Skin of body (tissue), 1 donor: ENCODE measurements at regions not wholly inside any gene's neighbourhood (a gene's known extent, or its start where the extent isn't known, plus 50 kb on each side); places are given as distances from the start of the nearest gene placed in this dataset.
"Not testable (repeated sequence)": the region's sequence is repeated elsewhere in the genome, so short reads cannot be mapped to it uniquely, and the experiment has no call there.

Experiments used
- DNase-seq: peaks from one replicate; lab custom pipeline; 2025; lab: John Stamatoyannopoulos, UW

DNA sequence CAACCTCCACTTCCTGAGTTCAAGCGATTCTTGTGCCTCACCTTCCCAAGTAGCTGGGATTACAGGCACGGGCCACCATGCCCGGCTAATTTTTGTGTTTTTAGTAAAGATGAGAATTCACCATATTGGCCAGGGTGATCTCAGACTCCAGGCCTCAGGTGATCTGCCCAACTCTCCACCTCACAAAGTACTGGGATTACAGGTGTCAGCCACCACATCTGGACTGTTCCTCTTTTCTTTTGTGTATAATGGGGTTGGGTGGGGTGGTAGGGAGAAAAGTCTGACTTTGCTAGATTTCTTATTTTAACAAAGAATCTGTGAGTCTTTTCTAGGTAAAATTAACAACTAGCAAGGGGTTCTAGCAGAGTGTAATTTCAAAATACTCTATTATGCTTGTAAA, 92.7 kb upstream of the AMN1 start:
- DNase-seq: no peak

DNA sequence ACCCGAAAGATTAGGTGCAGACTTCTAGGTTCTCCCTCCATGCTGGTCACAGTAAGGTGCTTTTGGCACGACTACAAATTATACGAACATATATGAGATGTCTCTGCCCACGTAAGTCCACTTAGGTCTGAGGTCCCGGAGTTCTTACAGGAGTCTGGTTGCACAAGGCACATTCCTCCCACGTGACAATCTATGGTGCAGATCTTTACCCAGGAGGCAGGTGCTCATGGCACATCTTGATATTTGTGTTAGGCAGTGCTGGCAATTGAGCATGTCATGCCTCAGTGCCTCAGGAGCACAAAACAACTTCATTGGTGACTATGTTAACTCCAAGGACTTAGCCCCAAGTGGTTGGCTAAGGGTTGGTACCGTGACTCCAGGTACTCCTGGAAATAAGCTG, 92.0 kb upstream of the AMN1 start:
- DNase-seq: no peak

DNA sequence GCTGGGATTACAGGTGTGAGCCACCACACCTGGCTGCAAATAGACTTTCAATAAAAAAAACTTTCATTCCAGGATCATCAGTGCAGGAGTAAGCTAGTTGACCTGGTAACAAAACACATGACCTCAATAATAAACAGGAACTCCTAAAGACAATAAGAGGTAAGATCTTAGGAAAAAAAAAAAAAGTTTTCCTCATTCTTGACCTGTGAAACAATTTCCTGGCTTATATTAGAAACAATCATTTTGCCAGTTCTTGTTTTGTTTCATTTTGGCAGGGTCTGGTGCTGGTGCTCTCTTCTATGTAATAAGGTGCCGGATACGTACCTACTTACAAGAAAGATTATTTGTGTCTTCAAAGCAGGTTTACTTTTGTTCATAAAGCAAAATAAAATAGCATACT, 90.6 kb upstream of the AMN1 start:
- no peak for DNase-seq

DNA sequence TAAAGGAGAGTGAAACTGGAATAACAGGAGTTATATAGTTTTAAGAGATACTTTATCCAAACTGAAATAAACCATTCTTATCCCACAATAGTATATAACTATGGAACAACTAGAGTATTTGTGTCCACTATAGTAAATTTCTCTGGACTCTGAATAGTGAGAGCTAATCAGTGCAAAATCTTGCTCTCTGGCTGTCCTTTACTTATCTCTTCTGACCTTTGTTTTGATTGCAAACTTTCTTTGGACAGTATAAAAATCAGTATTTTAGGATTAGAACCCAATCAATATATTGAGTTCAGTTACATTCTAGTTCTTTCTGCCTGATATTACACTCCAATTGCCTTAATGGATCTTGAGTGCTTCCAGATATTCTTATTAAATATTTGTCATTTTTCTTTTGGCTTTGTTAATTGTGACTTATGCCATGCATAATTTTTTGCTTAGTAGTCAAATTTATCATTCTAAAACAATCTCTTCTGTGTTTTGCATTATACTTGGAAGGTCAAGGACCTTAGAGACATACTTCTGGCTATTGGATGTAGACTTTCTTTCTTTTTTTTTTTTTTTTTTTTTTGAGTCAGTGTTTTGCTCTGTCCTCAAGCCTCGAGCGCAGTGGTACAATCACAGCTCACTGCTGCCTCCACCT, 89.9 kb upstream of the AMN1 start:
- DNase-seq: no peak

DNA sequence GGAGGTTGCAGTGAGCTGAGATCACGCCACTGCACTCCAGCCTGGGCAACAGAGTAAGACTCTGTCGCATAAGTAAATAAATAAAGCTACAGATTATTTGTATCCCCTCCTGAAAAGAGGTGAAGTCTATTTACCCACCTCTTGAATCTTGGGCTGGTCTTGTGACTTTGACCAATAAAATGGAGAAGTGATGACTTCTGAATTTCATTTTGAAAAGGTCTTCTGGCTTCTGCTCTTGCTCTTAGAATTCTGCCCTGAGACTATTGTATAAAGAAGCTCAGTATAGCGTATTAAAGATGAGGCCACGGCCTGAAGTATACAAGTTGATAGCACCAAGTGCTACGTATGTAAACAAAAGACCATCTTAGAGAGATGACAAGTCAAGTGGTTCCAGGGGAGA, 88.3 kb upstream of the AMN1 start:
- no peak for DNase-seq

DNA sequence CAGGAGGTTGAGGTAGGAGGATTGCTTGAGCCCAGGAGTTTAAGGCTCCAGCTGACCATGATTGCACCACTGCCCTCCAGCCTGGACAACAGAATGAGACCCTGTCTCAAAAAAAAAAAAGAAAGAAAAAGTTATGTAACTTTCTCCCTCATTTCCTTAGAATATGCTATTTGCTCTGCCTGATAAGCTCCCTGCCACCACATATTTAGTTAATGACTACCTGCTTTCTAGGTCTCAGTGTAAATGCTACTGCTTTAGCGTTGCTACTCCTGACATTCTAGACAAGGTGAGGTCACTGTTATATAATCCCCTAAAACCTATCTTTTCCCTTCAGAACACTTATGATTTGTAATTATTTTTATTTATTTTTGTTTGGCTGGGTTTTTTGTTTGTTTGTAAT, 86.3 kb upstream of the AMN1 start:
- no peak for DNase-seq

DNA sequence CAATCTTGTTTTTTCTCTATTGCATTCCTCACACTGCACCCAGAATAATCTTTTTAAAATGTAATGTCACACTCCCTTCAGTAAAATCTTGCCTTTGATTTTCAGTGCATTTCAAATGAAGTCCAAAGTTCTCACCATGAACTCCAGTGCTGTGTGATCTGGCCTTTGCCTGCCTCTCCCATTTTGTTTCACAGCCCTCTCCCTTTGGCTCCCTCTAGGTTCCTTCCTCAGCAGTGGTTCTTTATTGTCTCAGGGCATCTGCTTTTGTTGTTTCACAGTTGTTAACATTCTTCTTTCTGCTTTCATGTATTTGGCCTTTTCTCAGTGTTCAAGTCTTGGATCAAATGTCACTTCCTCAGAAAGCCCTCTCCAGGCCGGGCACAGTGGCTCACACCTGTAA, 84.5 kb upstream of the AMN1 start:
- DNase-seq: no peak

DNA sequence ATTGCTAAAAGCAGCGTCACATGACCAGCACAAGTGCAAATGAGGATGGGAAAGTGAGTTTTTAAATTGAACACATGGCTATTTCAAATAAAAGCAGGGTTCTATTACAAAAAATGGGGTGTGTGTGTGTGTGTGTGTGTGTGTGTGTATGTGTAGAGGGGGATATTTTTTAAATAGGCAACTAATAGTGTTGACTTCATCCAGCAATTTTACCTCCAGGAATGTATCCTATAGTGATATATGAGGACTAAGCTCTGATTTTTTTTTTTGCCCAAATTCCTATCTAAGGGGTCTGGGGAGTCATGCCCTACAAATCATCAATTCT, 78.9 kb upstream of the AMN1 start:
- no peak for DNase-seq

DNA sequence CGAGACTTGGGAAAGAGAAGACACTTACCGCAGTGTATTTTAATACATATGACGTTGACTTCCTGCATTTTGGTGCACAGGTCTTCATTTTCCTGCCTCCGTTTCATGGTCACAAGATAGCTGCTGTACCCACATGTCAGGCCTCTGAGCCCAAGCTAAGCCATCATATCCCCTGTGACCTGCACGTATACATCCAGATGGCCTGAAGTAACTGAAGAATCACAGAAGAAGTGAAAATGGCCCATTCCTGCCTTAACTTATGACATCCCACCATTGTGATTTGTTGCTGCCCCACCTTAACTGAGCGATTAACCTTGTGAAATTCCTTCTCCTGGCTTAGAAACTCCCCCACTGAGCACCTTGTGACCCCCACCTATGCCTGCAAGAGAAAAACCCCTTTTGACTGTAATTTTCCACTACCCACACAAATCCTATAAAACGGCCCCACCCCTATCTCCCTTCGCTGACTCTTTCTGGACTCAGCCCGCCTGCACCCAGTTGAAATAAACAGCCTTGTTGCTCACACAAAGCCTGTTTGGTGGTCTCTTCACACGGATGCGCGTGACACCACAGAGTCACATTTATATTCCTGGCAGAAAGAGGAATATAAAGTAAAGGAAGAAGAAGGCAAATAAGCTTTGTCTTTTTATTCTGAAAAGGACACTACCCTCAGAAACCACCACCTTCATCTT, 78.4 kb upstream of the AMN1 start:
- DNase-seq: not testable (repeated sequence)

DNA sequence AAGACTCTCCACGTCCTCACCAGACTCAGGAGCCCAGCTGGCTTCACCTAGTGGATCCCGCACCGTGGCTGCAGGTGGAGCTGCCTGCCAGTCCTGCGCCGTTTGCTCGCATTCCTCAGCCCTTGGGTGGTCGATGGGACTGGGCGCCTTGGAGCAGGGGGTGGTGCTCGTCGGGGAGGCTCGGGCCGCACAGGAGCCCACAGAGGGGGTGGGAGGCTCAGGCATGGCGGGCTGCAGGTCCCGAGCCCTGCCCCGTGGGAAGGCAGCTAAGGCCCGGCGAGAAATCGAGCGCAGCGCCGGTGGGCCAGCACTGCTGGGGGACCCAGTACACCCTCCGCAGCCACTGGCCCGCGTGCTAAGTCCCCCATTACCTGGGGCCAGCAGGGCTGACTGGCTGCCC, 76.9 kb upstream of the AMN1 start:
- not testable (repeated sequence) for DNase-seq

DNA sequence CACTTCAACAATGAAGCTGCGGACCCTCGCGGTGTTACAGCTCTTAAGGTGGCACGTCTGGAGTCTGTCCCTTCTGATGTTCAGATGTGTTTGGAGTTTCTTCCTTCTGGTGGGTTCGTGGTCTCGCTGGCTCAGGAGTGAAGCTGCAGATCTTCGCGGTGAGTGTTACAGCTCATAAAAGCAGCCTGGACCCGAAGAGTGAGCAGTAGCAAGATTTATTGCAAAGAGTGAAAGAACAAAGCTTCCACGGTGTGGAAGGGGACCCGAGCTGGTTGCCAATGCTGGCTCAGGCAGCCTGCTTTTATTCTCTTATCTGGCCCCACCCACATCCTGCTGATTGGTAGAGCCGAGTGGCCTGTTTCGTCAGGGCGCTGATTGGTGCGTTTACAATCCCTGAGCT, 75.9 kb upstream of the AMN1 start:
- not testable (repeated sequence) for DNase-seq

DNA sequence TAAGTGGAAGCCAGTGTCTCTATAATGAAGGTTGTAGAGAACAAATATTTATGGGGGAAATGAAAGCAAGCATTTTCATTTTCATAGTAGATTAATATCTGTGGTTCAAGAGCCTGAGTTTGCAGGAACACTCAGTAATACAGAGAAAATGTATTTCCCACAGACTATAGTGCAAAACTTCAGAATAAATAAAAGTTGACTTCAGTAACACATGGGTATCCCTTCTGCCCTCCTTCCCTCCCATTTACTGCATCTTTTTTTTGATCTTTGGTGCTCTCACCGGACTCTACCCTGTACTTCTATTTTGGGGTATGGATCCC, 75.3 kb upstream of the AMN1 start:
- no peak for DNase-seq

DNA sequence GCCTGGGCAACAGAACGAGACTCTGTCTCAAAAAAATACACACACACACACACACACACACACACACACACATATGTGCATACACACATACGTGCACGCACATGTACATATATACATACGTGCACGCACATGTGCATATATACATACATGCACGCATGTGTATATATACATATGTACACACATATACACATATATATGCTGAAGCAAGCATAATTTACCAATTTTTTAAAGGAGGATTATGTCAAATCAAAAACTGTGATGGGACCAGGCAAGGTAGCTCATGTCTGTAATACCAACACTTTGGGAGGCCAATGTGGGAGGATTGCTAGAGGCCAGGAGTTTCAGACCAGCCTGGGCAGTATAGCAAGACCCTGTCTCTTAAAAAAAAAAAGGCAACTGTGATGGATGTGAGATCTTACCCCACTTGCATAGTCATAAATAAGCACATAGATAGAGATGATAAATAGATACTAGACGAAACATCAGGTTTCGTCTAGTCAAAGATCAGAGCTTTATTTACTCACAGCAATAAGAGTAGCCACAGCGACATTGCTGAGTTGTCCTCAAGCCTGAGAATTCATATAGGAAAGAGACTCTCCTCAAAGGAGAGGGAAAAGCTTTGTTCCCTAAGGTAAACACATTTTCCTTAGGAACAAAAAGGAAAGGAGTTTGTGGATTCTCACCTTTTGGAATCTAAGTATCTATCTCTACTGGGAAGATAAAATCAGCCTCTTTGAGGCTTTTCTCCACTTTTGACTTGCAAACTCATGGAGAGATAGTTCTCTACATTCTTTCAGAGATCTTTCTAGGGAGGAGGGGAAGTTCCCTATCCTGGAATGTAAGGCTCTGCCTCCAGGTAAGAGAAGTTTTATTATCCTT, 74.7 kb upstream of the AMN1 start:
- DNase-seq: no peak

DNA sequence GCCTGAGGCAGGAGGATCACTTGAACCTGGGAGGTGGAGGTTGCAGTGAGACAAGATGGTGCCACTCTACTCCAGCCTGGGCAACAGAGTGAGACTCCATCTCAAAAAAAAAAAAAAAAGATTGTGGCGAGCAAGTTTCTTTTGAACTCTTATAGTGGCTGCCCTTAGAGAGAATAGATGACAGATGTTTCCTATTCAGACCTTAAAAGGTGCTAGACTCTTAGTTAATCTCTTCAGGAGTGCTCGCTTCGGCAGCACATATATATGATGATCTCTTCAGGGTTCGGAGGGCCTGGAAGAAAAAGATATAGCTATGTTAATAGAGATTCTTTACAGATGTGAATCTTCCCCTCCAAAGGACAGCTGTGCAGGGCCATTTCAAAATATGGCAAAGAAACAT, 73.1 kb upstream of the AMN1 start:
- DNase-seq: no peak

DNA sequence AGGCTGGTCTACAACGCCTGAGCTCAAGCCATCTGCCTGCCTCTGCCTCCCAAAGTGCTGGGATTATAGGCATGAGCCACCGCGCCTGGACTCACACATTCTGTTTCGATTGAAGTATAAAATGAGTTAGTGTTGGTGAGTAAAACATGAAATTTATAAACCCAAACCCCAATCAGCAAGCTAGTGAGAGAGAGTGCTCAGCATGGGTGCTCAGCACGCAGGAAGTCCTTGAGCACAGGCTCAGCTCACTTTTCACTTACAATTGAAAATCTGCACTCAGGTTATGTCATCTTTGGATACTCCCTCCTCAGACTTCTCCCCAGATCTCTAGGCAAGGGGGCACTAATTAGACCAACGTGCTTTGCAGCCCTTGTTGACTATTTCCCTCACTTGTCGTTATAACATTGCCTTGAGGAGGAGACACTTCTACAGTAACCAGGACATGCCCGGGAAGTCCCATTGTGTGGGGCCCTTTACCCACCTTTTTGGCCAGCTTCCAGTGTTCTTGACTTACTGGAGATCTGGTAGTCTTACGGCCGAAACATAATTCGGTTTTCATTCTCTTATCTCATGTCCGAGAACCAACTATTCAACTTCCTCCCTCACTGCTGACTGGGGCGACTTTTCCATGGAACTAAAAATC, 68.5 kb upstream of the AMN1 start:
- DNase-seq: no peak

DNA sequence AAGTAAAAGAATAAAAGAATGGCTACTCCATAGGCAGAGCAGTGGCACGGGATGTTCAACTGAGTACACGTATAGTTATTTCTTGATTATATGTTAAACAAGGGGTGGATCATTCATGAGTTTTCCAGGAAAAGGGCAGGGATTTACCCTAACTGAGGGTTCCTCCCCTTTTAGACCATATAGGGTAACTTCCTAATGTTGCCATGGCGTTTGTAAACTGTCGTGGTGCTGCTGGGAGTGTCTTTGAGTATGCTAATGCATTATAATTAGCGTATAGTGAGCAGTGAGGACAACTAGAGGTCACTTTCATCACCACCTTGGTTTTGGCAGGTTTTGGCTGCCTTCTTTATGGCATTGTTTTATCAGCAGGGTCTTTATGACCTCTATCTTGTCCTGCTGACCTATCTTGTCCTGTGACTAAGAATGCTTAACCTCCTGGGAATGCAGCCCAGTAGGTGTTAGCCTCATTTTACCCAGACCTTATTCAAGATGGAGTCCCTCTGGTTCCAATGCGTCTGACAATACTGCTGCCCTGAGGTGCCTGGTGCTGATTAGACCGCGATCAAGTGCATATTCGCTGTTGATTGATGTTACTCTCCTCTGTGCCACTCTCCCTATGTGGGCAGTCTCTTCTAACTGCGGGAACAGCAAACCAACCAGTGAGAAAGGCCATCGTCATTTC, 67.6 kb upstream of the AMN1 start:
- DNase-seq: no peak

DNA sequence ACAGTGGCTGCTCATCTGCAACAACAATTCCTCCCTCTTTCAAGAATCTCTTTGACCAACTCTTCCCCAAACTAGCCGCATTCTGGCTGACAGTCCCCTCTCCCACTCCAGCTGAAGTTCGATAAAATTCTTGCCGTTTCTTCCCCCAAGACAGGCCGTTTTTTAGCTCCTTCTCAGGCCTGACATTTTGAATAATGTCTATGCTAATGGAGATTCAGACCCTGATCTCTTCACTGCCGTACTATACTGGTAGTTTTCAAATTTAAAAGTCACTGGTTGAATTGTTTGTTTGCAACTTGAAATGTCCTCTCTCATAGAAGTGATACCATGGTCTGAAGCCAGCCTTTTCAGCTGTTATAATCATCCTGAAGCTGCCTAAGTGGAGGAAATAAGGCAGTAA, 65.9 kb upstream of the AMN1 start:
- no peak for DNase-seq

DNA sequence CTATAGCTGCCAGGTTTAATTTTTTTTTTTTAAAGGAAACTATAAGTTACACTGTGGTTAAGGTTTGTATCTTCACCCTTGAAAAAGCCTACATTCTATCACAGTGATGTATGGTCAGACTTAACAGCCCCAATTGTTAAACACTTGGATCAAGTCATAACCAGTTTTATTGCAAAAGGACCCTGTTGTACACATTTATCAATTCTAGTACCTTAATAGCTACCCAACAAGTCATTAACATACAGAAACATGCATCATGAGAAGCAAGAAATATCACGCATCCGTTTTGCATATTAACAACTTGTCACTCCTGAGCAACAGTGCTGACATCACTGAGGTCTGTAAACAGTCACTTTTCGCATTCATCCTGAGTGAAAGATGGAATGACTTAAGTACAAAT, 62.4 kb upstream of the AMN1 start:
- not testable (repeated sequence) for DNase-seq

DNA sequence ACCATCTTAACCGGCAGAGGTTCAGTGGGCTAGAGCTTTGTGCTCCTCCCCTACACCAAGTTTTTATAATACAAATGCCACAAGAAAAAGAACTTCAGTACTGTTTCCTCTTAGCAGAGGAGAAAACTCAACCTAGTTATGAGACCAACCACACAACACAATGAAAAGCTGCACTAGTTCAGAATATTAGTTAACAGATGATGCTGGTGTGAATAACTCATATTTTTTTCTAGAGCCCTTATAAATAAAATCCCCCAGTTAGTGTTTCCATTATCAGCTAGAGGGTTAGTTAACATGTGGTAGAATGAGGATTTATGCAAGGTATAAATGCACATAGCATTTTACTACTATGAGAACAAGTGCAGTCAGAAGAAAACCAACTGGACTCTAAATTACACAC, 61.9 kb upstream of the AMN1 start:
- no peak for DNase-seq

DNA sequence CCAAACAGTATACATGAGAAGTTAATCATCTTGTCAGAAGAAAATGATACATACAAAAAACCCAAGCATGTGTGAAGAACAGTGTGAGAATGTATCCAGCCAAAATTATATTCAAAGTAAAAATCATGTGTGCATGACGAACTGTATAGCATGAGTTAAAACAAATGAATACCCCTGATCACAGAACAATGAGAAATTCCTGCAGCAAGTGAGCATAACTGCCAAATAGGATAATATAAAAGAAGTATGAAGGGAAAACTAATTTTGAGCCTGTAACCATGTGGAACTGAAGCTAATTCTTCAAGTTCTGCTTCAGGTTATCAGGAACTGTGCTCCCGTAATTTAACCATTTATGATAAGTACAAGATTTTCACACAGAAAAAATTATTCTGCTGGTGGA, 56.5 kb upstream of the AMN1 start:
- no peak for DNase-seq

DNA sequence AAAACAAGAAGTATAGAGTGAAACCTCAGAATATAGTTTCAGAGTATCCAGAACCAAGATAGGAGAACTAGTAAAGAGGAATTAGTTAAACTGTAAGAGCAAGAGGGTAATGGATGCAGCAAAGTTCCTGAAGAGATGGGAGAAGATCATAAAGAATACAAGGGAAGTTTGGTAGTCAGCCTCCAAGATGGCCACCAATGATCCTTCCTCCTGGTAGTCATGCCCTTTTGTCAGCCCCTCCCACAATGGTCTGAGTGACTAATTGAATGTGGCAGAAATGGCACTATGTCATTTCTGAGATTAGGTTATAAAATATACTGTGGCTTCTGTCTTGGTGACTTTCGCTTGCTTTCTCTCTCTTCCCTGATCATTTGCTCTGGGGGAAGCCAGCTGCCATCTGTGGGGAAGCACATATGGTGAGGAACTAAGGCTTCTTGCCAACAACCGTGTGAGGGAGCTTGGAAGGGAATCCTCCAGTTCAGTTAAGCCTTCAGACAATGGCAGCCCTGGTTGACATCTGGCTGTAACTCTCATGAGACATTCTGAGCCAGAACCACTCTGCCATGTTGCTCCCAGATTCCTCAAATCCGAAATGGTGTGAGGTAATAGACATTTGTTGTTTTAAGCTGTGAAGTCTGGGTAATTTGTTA, 55.3 kb upstream of the AMN1 start:
- DNase-seq: no peak
